GM19328 (cell line): ENCODE measurements at regions not wholly inside any gene's neighbourhood (a gene's known extent, or its start where the extent isn't known, plus 50 kb on each side); places are given as distances from the start of the nearest gene placed in this dataset.
"Not testable (repeated sequence)": the region's sequence is repeated elsewhere in the genome, so short reads cannot be mapped to it uniquely, and the experiment has no call there.

Source experiments
- ATAC-seq: cut with Tn5 transposase; IDR thresholded peaks from one replicate; pipeline ENCODE4 v1.9.1; 2021; ENCODE audit warnings: mild to moderate bottlenecking, moderate library complexity; ENCODE audit not compliant: unreplicated experiment

- ATAC-seq, result no peak
These were observed 73.0 kb upstream of the EPCAM start for GRCh38 chr2:47295981-47296635.

- ATAC-seq, result no peak
These were observed 73.8 kb upstream of the EPCAM start for GRCh38 chr2:47295131-47295980.

DNA sequence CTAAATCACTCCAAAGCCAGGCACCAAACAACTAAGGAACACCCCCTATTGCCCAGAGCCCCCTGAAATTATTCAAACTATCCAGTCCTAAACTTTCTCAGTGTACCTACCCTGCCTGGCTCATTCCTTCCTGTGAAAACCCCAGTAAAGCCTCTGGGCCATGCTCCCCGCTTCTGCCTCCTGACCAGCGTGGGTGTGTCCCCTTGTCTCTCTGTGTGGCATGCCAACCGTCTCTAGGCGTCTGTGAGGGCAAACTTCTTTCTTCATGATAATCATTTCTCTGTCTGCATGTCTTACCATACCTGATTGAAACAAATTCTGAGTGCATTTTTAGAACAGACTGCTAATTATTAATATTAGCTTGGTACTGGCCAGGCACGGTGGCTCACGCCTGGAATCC lies 75.1 kb upstream of the EPCAM start:
- ATAC-seq, result no peak

GRCh38 chr2:47288864-47289263 lies 80.2 kb upstream of the EPCAM start:
- ATAC-seq, result no peak

DNA sequence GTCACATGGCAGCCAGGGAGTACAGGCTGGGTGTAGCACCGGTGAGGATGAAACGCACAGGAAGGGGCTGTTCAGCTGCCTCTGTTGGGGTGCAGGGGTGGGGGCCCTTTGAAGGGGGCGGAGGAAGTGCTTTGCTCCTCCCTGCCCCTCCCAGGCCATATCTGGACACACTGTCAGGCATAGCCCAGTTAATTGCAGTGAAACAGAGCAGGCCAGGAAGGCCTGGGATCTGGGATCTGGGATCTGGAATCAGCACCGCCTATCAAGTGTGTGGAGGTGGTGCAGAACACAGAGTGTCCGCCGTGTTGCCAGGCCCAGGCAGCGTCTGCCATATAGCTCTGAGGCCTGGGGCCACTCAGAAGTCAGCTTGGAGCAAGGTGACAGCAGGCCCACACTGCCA lies 85.5 kb upstream of the EPCAM start:
- ATAC-seq, result no peak

- no peak for ATAC-seq
These were observed 86.4 kb upstream of the EPCAM start for GRCh38 chr2:47282621-47283272.

DNA sequence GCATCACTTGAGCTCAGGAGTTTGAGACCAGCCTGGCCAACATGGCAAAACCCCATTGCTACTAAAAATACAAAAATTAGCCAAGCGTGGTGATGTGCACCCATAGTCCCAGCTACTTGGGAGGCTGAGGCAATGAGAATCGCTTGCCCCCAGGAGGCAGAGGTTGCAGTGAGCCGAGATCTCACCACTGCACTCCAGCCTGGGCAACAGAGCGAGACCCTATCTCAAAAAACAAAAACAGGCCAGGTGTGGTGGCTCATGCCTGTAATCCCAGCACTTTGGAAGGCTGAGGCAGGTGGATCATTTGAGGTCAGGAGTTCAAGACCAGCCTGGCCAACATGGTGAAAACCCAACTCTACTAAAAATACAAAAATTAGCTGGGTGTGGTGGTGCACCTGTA lies 89.6 kb upstream of the EPCAM start:
- not testable (repeated sequence) for ATAC-seq

GRCh38 chr2:47277987-47278386 lies 91.1 kb upstream of the EPCAM start:
- ATAC-seq, result no peak

- ATAC-seq, result no peak
These were observed 91.9 kb upstream of the EPCAM start for GRCh38 chr2:47277187-47277586.

GRCh38 chr2:47276061-47276460 lies 93.0 kb upstream of the EPCAM start:
- no peak for ATAC-seq

DNA sequence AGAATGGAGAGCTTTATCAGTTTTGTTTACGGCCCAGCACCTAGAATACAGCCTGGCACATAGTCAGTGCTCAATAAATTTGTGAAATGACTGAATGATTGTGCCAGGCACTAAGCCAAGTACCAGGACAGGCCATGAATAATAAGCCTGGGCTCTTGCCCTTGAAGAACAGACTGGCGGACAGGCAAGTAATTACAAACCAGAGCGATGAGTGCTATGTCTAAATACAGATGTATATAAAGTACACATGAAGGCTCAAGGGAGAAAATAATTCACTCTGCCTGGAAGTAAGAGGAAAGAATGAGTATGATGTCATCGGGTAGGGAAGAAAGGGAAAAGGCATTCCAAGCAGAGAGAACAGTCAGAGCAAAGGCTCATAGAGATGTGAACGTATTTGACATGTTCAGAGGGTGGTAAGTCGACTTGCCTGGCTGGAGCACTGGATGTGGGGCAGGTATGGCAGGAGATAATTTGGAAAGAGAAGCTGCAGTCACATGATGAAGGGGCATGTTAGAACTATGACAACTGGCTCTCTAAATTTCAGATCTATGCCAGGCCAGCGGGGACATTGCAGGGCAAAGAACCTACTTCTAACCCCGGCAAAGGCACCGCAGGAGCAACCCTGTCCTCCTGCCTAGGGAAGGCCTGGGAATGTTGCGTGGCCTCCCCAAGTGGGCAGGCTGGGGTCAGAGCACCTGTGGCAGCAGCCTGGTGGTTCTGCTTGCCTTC lies 94.9 kb upstream of the EPCAM start:
- no peak for ATAC-seq

DNA sequence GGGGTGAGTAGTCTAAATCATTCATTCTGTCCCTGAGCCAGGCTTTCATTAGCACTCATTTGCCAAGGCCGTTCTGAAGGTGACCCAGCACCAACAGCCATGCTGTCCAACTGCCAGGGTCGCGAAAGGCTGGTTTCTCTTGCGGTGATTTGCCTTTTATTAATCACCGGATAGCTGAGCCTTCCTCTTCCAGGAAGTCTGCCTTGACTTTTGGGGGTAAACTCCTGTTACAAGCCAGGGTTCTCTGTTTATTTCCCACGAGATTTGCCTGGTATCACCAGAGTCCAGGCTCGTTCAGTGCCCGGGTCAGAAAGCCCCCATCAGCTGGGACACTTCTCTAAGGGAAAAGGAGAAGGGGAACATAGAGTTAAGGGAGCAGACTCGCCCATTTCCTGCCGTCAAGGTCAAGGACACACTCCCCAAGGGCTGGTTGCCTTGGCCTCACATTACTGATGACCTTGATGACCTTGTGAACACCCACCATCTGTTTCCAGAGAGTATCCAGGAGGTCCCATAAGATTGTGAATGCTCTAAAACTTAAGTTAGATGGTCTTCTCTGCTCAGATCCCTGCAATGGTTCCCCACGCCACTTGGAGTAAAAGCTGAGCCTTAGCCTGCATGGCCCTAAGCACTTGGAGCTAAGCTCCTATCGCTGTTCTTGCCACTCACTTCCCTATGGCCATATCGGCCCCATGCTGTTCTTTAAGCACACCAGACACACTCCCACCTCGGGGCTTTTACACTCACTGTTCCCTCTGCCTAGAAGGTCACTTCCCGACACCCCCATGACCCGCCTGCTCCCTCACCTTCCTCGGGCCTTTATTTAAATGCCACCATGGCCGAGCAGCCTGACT lies 96.0 kb upstream of the EPCAM start:
- ATAC-seq, result no peak

- no peak for ATAC-seq
These were observed 95.9 kb upstream of the CALM2 start for GRCh38 chr2:47272031-47272864.

DNA sequence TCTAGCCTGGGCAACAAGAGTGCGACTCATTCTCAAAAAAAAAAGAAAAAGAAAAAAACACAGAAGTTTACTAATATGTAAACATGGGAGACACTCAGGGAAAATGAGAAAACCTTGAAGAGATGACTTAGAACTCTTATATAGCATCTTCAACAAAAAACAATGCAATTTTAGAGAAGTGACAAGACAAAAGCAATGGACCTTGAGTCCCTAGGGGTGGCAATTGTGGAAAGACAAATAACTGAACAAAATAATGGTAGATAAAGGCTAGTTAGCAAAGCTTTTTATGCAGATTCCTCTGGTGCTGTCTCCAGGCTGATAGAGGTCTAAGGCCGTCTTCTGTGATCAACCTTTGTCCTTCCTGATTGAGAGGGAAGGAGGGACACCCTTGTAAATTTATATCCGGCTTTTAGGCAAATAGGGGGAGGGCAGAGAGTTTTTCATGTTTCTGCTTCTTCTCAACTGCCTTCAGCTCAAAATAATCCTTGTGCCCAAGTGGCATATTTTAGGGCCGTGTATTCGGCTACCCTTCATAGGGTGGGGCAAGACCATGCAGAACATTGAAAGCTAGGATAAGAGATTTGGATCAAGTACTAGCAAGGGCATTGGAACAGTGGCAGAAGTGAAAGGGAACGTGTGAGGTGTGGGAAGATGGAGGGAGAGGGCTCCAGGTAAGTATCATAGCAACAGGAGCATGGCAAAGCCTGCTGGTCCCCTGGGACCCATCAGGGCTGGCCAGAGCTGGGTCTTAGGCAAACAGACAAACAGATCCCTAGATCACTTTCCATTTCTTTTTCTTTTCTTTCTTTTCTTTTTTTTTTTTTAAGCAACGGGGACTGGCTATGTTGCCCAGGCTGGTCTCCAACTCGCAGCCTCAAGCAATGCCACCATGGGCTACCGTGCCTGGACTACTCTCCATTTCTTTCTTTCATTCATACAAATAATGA lies 95.0 kb upstream of the CALM2 start:
- ATAC-seq, result no peak

DNA sequence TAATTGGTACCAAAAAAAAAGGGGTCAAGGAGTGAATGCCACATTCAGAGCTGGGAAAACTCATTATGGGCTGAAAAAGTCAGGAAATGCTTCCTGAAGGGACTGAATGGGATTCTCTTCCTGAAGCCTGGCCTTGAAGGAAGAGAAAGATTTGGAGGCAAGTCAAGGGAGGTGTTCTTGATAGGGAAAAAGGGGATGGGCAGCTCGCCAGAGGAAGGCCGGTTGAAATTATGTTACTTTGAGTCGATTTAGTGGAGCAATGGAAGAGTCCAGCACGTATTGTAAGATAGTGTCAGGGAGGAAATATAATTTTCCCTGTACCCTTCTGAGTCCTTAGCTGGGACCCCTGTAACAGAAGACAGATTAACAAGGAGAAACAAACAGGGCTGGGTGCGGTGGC lies 94.1 kb upstream of the CALM2 start:
- ATAC-seq, result no peak

DNA sequence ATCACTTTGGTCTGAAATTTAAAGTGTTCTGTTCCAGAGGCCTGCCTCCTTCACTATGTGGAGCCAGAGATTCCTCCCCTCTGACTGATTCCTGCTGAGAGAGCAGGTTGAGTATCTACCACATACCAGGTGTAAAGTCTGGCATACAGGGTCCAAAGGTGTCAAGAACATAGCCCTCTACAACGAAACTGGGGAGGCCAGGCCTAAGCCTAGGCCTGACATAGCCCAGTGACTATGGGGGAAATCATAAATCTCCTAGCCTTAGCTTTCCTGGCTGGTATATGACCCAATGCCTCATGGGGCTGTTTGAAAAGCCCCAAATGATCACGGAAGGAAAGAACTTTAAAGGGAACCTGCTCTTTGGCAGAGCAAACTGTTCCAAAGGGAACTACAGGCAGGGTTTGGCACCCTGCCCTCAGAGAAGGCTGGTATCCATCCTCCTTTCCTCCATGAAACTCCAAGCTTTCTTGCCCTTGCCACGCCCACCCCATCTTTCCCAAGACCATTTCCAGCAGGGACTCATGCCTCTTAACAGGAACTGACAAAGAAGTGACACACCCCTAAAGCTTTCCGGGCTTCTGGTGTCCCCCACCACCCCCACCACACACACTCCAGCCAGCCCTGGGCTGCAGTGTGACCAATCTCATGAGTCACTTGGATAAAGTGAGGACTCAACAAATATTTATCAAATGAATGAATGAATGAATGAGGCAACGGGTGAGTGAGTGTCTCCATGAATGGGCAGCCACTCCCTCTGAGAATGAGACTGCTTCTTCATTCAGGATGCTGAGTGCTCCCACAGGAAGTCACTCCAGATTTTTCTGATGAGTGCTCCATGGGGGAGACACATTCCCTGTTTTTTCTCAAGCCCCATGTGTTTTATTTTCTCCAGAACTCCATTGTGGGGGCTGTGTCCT lies 93.3 kb upstream of the CALM2 start:
- ATAC-seq, result no peak

- no peak for ATAC-seq
These were observed 91.4 kb upstream of the CALM2 start for GRCh38 chr2:47267711-47268086.
